NCI-H187 treated with DMSO at 0.1 percent for 48 hours (cell line): ENCODE measurements at regions not wholly inside any gene's neighbourhood (a gene's known extent, or its start where the extent isn't known, plus 50 kb on each side); places are given as distances from the start of the nearest gene placed in this dataset.
"Not testable (repeated sequence)": the region's sequence is repeated elsewhere in the genome, so short reads cannot be mapped to it uniquely, and the experiment has no call there.

Experiments used
- DNase-seq: peaks from one replicate; lab custom pipeline; 2025; lab: John Stamatoyannopoulos, UW

DNA sequence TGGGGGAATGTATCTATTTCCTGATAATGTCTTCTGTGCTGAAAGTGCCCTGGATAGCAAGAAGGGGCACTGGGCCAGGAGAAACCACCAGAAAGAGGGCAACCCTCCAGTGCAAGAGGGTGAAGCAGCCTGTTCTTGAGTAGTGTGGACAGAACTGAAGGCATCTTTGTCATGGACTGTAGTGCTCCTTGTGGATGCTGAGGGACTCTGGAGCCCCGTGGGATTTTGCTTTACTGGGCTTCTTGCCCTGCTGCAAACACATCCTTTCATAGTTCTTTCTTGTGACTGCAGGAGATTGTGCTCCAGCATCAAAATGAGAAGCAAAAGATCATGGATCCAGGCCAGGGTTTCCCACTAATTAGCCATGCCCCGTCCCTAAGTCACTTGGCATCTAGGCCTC, 300.6 kb downstream of the ZNF326 start:
- DNase-seq = no peak

DNA sequence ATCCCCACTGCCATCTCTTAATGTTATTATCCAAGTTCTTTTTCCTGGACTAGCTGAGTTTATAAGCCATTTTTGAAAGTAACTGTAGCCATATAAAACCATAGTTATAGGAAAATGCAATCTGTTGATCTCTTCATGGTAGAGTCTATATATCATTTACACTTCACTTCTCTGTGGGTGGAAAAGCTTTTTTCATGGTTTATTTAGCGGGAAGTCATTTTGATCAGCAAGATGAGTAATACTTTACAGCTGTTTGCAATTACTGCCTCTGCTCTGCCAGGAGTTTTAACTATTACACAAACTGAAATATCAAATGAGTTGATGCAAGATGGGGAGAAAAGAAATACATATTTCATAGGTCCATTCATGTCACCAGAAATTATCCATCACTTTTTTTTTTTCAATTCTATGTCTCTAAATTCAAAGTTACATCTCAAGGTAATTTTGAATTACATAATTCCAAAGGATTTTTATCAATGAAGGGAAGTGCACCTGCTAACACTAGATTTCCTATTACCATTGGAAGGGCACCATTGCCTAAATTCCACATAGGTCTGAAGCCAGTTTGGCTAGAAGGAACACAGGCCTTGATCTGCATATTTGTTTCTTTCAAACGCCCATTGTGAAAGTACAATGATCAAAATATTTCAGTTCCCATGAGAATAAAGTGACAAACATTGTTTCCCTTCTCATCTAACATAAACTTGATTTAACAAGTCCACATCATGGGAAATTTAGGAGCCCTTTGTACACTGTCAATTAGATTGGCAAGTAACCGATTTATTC, 296.7 kb downstream of the ZNF326 start:
- no peak for DNase-seq

DNA sequence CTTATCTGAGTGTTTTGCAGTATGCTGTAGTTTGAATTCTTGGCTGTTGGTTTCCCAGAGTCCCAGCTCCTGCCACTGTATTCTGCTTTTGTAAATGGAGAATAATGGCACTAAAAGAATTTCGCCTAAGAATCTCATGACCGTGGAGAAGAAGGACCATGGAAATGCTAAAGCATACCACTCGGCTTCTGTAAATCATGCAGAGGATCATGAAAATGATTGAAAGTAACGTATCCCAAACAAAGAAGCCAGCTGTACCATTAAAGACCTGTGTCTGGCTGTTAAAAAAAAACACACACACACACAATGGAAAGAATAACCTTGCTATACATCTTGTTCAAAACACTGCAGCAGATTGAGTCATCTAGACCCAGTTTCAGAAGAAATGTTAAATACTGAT, 287.9 kb downstream of the ZNF326 start:
- no peak for DNase-seq

DNA sequence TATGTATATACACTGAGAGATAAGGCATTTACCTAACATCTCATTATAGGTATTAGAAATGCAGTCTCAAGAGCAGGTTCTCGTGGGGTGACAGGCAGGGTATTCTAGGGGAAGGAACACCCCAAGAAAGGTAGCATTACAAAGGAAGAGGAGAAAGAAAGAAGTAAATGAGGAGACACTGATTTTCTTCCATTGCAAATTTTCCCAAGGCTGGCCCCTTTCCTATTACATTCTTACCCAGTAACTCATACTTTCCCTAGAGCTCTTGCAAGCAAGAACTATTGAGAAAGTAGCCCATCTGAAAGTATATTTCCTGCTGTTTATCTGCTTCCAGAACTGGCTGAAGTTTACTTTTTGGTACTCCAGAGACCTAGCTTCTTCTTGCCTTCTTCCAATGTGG, 287.0 kb downstream of the ZNF326 start:
- not testable (repeated sequence) for DNase-seq

DNA sequence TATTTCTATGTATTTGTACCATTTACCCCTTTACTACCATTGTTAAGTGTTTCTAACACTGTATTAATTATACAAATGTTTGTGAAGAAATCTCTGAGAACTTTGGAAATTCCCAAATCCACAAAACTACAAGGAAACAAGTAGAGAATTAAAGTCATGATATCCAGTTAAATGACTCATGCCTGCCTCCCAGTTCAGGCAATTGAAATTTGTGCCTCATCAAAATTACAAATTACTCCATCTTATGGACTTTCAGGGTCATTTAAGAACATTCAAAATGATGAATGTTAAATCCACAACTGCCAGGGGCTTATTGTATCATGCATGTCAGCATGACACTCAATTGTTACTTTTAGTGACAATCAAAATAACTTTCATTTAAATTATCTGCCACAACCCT, 282.4 kb downstream of the ZNF326 start:
- no peak for DNase-seq

DNA sequence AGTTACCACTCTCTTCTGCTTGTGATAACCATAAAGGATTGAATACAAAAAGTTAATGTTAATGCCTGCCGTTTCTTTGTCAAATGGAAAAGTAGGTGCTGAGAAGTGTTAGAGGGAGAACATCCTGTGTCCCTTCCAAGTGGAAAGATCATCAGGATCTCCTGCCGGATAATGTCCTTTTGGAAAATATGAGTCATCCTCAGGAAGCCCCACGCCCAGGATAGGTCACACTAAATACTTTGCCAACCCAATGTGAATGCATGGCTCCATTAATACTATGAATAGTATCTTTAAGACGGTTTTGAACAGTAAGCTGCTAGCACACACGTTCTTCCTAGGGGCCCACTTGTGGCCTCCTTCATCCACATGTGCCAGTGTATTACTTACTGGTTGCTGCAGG, 279.5 kb downstream of the ZNF326 start:
- DNase-seq = no peak

DNA sequence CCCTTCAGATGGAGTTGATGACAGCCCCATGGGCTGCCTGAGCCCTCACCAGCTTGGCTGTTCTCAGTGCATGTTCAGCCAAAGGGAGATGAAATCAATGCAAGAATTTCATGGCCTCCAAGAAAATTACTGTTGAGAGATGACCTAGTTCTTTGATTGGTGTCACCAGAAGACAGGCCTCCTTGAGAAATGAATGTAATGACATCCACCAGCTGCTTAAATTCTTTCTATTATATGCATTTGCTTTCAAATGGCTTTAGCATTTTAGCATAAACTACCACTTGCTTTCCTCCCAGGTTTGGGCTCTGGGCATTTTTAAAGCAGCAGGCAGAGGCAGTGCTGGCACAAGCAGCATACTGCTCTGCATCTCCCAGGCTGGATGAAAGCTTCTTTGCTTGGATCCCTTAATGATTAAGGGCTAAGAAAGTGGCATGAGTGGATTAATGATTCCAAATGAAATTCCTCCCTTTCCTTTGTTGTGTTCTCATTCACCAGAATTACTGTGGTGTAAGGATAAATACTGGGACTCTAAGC, 278.4 kb downstream of the ZNF326 start:
- no peak for DNase-seq

DNA sequence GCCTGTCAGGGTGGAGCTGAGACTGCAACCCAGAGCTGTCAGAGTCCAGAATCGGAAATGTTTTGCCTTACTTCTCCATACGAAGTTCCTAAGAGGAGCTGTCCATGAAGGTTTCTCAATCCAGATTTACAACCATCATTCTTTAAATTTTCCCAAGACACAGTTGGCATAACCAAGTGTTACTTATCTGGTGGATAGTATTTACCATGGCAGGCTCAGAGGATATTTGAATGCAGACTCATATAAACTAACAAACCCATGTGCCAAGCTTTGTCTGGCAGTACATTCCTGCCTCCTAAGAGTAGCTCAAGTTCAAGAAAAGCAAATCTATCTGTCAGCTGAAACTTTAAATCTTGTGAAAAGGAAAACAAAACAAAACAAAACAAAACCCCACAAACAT, 267.9 kb downstream of the ZNF326 start:
- DNase-seq = no peak

DNA sequence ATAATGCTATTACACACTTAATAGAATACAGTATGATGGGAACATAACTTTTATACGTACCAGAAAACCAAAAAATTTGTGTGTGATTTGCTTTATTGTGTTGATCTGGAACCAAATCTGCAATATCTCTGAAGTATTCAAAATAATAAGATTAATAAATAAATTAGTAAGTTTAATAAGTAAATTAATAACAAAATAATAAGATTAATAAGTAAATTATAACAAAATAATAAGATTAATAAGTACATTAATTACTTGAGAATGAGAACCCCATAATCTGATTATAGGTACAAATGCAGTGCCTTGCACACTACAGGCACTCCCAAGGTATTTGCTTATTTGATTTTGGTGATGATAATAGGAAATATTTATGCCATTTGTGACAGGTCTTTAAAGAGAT, 267.4 kb downstream of the ZNF326 start:
- no peak for DNase-seq

DNA sequence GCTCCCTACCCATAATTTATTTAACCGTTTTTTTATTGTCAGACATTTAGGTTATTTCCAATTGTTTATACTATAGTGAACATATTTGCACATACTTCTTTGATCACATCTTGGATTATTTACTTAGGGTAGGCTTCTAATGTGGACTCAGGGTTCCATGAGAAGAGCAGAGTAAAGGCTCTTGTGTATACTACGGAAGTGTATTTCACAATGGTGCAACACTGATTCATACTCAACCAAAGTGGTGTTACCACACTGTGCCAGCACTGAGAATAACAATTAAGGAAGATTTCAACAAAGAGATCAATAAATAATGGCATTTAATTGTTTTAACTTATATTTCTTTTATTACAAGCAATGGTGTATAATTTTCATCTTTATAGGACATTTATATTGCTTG, 251.2 kb downstream of the ZNF326 start:
- no peak for DNase-seq

DNA sequence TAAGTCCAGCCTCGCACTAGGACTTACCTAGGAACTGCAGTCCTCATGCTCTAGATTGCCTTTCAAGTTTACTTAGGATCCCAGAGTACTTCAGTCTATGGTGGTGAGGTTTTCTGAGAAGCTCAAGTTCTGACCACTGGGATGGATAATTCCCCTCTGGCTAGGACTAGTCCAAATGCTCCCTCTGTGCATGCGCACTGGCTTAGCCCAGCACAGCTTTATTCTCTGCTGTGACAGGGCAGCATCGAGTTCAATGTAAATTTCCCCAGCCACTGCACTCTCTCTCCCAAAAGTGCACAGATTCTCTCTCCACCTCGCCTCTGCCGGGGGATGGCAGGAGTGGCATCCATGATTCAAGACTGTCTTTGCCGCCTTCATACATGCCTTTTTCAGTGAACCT, 241.6 kb downstream of the ZNF326 start:
- no peak for DNase-seq

DNA sequence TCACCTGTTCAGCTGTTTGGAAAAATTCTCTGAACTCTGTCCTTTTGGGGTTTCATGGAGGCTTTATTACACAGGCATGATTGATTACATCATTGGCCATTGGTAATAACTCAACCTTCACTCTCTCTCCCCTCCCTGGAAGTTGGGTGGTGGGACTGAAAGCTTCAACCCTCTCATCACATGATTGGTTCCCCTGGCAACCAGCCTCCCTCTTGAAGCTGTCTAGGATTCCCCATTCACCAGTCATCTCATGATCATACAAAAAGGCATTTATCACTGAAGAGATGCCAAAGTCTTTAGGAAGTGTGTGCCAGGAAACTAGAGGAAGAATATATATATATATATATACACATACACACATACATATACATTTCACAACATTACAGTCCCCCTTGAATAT, 228.5 kb downstream of the ZNF326 start:
- DNase-seq = no peak

DNA sequence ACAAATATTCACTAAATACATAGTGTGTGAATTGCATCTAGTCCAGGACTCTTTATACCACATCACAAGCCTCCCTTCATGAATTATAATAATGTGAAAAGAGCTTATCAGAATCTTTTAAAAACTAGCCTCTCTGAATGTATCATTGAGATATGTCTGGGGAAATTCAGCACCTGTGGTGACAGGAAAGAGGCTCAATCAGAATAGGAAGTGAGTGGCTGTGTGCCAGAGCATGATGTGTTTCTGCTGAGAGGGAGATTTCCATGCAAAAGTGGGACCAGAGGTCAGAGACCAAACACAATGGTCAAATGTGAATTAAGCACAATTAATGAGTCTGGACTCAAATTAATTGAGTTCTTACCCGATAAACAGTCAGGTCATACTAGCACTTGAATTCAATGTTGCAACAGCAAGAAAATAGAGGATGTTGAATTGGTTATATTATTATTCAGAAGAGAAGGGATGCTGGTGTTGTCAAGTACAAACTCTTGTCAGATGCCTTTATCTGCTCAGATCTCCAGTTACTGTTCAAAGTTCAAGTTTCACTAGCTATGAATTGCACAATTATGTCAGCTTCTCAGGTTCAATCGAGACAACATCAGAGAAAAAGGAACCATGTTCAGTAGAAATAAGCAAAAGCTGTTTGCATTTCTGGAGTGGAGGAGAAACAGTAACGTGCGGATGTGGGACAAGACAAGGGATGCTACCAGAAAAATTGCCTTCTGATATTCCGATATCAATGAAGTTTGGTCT, 226.2 kb downstream of the ZNF326 start:
- DNase-seq = no peak

DNA sequence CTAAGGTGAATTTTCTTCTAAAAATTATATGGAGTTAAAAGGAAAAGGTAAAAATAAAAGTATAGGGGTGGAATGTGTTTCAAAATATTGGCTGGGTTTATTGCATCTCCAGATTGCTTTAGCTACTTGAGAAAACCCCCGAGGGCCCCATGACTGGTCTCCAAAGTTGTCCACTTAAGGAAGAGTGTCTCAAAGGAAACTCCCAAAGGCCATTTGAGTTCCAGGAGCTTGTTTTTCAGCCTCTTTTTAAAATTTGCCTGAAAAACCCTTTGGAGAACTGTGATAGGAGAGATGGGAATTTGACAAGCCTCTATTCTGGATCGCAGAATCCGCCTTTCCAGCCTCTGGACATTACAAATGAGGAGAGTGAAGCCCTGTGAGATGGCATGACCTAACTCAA, 225.6 kb downstream of the ZNF326 start:
- no peak for DNase-seq

DNA sequence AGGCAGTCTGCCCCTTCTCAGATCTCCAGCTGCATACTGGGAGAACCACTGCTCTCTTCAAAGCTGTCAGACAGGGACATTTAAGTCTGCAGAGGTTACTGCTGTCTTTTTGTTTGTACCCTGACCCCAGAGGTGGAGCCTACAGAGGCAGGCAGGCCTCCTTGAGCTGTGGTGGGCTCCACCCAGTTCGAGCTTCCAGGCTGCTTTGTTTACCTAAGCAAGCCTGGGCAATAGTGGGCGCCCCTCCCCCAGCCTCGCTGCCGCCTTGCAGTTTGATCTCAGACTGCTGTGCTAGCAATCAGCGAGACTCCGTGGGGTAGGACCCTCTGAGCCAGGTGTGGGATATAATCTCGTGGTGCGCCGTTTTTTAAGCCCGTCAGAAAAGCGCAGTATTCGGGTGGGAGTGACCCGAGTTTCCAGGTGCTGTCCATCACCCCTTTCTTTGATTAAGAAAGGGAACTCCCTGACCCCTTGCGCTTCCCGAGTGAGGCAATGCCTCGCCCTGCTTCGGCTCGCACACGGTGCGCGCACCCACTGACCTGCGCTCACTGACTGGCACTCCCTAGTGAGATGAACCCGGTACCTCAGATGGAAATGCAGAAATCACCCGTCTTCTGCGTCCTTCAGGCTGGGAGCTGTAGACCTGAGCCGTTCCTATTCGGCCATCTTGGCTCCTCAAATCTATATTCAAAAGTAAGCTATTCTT, 224.4 kb downstream of the ZNF326 start:
- DNase-seq = not testable (repeated sequence)

DNA sequence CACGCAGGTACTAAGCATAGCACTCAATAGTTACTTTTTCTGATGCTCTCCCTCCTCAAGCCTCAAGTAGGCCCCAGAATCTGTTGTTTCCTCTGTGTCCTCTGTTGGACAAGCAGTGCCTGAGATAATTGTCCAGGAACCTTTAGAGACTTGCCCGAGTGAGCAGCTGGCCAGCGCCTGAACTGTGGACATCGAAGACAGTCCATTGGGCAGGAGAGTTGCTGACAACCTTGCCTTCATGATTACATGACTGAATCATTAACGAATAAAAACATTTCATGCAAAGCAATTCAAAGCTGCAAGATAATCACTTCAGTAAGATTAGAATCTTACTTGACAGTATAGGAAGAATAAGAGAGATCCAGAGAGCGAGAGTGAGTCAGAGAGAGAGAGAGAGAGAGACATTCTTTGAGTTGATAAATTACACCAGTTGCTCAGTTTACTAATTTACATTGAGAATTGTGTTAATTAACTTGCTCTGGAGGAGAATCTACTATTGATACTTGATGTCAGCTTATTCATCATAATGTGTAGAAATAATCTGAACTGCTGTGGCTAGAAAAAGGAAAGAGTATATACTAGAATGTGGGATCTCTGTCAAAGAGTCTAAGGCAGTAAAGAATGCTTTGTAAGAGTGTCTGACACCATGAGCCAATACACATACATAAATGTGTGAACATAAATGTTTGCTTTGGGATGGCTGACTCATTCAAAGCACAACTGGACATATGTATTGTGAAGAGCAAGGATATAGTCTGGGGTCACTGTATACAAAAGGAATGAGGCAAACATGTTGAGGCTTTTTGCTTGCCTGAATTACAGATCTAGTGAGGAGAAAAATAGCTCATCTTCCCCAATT, 216.0 kb downstream of the ZNF326 start:
- no peak for DNase-seq

DNA sequence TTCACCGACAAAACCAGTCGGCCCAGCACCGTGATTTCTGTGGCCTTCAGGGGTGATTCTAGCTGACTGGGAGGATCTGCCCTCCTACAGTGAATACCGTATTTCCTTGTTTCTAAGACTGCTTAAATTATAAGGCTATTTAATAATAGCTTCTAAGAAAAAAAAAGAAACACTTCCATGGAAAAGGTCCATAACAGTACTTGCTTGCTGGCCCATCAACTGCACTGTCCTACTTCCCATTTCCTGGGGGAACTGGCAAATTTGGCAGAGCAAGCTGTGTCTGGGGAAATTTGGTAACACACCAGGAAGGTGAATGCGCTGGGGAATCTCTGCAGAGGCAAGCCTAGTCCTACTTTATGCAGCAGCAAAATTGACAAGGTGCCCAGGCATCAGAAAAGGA, 214.0 kb downstream of the ZNF326 start:
- DNase-seq = no peak

DNA sequence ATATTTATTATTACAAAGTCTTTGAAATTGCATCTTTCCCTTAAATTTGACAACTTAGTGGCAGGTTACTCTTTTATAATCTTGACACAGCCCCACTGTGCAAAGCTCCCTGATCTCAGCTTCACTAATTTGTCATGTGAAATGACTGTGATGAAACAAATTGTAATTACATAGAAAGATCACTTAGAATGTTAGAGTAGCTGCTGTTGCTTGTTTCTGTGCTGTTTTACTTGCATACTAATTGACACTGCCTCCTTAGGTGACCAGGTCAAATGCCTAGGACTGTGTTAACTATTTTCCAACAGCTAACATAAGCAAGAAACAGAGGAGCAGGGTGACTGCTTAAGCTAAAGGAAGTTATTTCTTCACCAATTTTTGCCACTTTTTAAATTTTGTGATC, 211.3 kb downstream of the ZNF326 start:
- no peak for DNase-seq

DNA sequence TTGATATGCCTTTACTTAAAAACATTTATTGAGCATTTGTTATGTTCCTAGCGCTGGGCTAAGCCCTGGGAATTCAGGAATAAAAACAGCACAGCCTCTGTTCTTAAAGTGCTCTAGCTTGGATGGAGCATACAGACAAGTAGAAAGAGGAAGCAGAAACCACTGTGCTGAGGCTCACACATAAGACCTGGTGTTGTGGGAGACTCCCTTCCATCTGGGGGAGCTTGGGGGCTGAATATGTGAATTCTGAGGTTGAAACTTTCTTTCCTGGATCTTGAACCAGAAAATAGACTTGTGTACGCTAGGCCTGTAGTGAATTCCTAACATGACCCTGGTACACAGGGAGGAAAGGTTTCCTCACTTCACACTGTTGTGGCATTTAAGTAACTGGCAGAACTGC, 209.9 kb downstream of the ZNF326 start:
- no peak for DNase-seq

DNA sequence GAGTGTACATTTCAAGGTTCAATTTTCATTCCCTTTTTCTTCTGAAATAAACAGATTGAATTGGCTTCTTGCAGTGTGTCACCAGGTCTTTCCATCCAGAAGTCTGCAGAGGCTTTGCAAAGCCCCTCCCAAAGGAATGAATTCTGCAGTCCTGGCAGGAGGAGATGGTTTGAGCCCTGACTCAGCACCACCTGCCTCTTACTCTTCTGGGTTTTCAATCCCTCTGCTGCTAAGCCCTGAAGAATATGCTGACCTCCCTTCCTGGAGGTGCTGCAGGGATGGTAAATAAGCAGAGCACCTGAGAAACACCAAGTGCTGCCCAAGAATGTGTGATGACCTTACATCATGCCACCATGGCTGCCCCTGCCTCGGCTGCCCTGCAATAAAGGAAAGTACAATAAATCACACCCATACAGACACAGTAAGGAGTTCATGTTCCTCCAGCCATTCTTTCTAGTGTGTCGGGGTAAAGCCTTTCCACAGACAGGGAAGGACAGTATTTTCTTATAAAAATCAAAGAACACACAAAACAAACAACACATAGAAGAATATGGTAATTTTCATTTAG, 209.2 kb downstream of the ZNF326 start:
- no peak for DNase-seq
